ENCODE measurements at regions not wholly inside any gene's neighbourhood (a gene's known extent, or its start where the extent isn't known, plus 50 kb on each side); places are given as distances from the start of the nearest gene placed in this dataset.

DNA sequence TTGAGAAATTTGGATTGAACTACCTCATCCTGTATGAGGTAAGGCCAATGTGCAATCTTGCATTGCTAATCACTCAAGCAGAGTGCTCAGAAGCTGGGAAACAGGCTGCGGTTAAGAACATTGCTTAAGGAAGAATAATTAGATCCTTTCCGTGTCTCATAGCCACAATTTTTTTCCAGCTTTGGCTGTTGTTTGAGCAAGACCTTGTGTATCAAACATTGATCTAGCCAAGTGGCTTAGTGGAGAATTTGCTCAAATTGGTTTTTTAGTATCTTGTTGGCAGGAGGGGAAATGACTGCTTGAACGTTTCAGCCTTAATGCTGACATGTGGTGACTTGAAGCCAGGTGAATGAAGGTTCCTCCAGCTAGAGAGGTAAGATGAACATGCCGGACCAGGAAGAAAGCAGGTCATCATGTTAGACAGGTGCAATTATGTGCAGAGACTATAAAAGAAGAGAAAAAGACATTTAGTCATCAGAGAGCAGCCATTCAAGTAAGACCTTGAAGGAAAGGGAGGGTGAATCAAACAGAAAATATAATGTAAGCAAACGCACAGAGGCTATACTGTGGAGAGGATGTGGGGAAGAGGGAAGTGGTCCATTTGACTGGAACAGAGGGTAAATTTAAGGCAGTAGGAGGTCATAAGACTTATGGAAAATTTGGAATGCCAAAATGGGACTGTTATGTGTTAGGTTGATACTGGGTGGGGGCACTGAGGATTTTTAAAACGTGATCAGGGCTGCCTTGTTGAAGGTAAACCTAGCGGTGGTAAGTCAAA, 98.9 kb upstream of the CYP1B1 start:
- H4K20me1 ChIP-seq (ENCODE audit: insufficient read depth, low read length), result no peaks in the 10 kb centered on the region
- H3K4me3 ChIP-seq (ENCODE audit: insufficient read depth, low read length), result no peak overlapping the region
- H3K4me1 ChIP-seq (ENCODE audit: insufficient read depth, low read length), result peaks cover 62% of the 10 kb centered on the region
- no peaks in the 10 kb centered on the region for H3K36me3 ChIP-seq (ENCODE audit: insufficient read depth, low read length)
- peak overlapping the region; percentile 36 for H3K4me2 ChIP-seq (ENCODE audit: insufficient read depth, low read length)
- no peak overlapping the region for H2AFZ ChIP-seq (ENCODE audit: low read length)
- no peaks in the 10 kb centered on the region for H3K79me2 ChIP-seq (ENCODE audit: insufficient read depth, low read length)
- peak; percentile 46 for DNase-seq (ENCODE audit: insufficient read length, low spot score, missing footprints)
- no peak for TF ChIP-seq CTCF (IDR thresholded peaks at IDR 0.05; ENCODE audit: extremely low read depth, low read depth, low read length)
- H3K27ac ChIP-seq (ENCODE audit: low read depth, low read length), result peak overlapping the region; percentile 85
- H3K27me3 ChIP-seq (ENCODE audit: insufficient read depth, low read length), result no peaks in the 10 kb centered on the region
- no peaks in the 10 kb centered on the region for H3K9me3 ChIP-seq (ENCODE audit: low read depth, low read length)

GRCh38 chr2:38174131-38174530, 98.2 kb upstream of the CYP1B1 start:
- DNase-seq (ENCODE audit: insufficient read length, low spot score, missing footprints), result no peak
- Histone ChIP-seq H3K4me1 (ENCODE audit: insufficient read depth, low read length) (peaks cover 62% of the 10 kb centered on the region), H2AFZ (ENCODE audit: low read length) (peak overlapping the region; percentile 58)

DNA sequence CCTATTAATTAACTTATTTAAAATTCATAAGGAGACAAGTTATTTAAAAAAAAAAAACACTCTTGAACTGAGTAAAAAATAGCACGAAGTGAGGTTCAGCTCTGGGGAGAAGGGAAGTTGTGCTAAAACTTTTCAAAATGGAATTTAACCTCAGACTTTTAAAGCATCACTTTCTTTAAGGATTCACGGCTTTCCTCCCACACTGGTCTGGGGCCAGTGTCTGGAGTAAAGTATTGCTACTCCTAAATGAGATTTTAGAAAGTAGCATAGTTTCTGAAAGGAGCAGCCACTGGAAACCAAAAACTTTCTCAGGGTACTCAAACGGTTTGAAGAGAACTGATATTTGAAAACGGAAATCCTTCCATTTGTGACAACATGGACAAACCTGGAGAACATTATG, 97.7 kb upstream of the CYP1B1 start:
- Histone ChIP-seq H3K36me3 (ENCODE audit: insufficient read depth, low read length) (no peaks in the 10 kb centered on the region), H3K9me3 (ENCODE audit: low read depth, low read length) (no peaks in the 10 kb centered on the region), H3K4me1 (ENCODE audit: insufficient read depth, low read length) (peaks cover 62% of the 10 kb centered on the region), H3K27me3 (ENCODE audit: insufficient read depth, low read length) (no peaks in the 10 kb centered on the region), H4K20me1 (ENCODE audit: insufficient read depth, low read length) (no peaks in the 10 kb centered on the region), H3K4me3 (ENCODE audit: insufficient read depth, low read length) (no peak overlapping the region), H3K4me2 (ENCODE audit: insufficient read depth, low read length) (peak overlapping the region; percentile 12), H3K27ac (ENCODE audit: low read depth, low read length) (peak overlapping the region; percentile 85), H2AFZ (ENCODE audit: low read length) (peak overlapping the region; percentile 58), H3K79me2 (ENCODE audit: insufficient read depth, low read length) (no peaks in the 10 kb centered on the region)
- DNase-seq (ENCODE audit: insufficient read length, low spot score, missing footprints), result no peak
- TF ChIP-seq CTCF (IDR thresholded peaks at IDR 0.05; ENCODE audit: extremely low read depth, low read depth, low read length), result no peak

More at GRCh38 chr2:38174131-38174530, 98.2 kb upstream of the CYP1B1 start:
- Histone ChIP-seq H3K4me2 (ENCODE audit: insufficient read depth, low read length) (peak overlapping the region; percentile 12), H3K79me2 (ENCODE audit: insufficient read depth, low read length) (no peaks in the 10 kb centered on the region), H3K27me3 (ENCODE audit: insufficient read depth, low read length) (no peaks in the 10 kb centered on the region), H3K9me3 (ENCODE audit: low read depth, low read length) (no peaks in the 10 kb centered on the region), H3K4me3 (ENCODE audit: insufficient read depth, low read length) (no peak overlapping the region), H3K27ac (ENCODE audit: low read depth, low read length) (peak overlapping the region; percentile 85), H3K36me3 (ENCODE audit: insufficient read depth, low read length) (no peaks in the 10 kb centered on the region), H4K20me1 (ENCODE audit: insufficient read depth, low read length) (no peaks in the 10 kb centered on the region)
- TF ChIP-seq CTCF (IDR thresholded peaks at IDR 0.05; ENCODE audit: extremely low read depth, low read depth, low read length), result no peak

DNA sequence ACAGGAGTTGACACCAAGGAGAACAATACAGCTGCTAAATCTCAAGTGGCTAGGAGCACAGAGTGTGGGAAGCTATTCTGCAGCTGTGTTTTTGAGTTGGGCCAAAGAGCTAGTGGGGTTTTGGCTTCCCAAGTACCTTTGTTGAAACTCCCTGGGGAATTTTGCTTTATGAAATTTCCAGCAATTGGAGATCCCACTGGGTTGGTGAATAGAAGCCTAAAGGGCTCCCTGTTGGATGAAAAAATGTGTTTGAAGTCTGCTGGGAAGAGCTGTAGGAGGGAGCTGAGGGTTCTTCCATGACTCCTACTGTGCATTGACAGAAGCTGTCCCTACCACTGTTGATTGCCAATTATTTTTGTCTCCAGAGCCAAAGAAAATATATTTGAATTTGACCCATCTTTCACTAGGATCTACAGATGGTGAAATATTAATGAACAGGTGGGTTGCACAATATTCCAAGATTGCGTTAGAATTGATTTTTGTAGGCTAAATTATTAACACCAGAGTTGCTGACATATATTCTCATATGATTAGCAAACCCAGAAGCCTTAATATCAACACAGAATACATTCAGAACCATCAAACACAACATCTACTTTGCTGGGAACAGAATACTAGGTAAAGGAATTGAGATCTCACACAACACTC, 95.4 kb upstream of the CYP1B1 start:
- H3K4me2 ChIP-seq (ENCODE audit: insufficient read depth, low read length), result no peak overlapping the region
- H4K20me1 ChIP-seq (ENCODE audit: insufficient read depth, low read length), result no peaks in the 10 kb centered on the region
- H3K27ac ChIP-seq (ENCODE audit: low read depth, low read length), result no peak overlapping the region
- DNase-seq (ENCODE audit: insufficient read length, low spot score, missing footprints), result no peak
- no peak for TF ChIP-seq CTCF (IDR thresholded peaks at IDR 0.05; ENCODE audit: extremely low read depth, low read depth, low read length)
- no peak overlapping the region for H3K4me3 ChIP-seq (ENCODE audit: insufficient read depth, low read length)
- H3K27me3 ChIP-seq (ENCODE audit: insufficient read depth, low read length), result no peaks in the 10 kb centered on the region
- H2AFZ ChIP-seq (ENCODE audit: low read length), result no peak overlapping the region
- no peaks in the 10 kb centered on the region for H3K9me3 ChIP-seq (ENCODE audit: low read depth, low read length)
- H3K4me1 ChIP-seq (ENCODE audit: insufficient read depth, low read length), result peaks cover 43% of the 10 kb centered on the region
- no peaks in the 10 kb centered on the region for H3K79me2 ChIP-seq (ENCODE audit: insufficient read depth, low read length)
- H3K36me3 ChIP-seq (ENCODE audit: insufficient read depth, low read length), result no peaks in the 10 kb centered on the region

All from osteoblast (primary cell).